Epithelial cell of esophagus (primary cell): ENCODE measurements at regions not wholly inside any gene's neighbourhood (a gene's known extent, or its start where the extent isn't known, plus 50 kb on each side); places are given as distances from the start of the nearest gene placed in this dataset.
A peak's percentile ranks its signal among the peaks of the same experiment; 100 is the strongest.

Experiments
- DNase-seq: peaks from one replicate; pipeline ENCODE4 v3.0.0; 2010; ENCODE audit warnings: low read depth
- H3K4me3 ChIP-seq: 2 replicates; pipeline ENCODE4 v1.5.1; 2011; ENCODE audit warnings: mild to moderate bottlenecking, low read length, control low read depth
- CTCF ChIP-seq: IDR thresholded peaks from 2 replicates; pipeline ENCODE4 v1.5.1; 2011; ENCODE audit warnings: low read depth, mild to moderate bottlenecking, low read length, control low read depth, inconsistent platforms; ENCODE audit not compliant: insufficient read depth; ENCODE audit errors: missing control alignments

GRCh38 chr5:63070001-63070400, 491.4 kb downstream of the LRRC70 start:
- no peak overlapping the region for H3K4me3 ChIP-seq
- no peak for TF ChIP-seq CTCF

GRCh38 chr5:63055421-63055820, 476.8 kb downstream of the LRRC70 start:
- no peak overlapping the region for H3K4me3 ChIP-seq
- TF ChIP-seq CTCF = no peak
- DNase-seq = no peak

More at GRCh38 chr5:63070001-63070400, 491.4 kb downstream of the LRRC70 start:
- no peak for DNase-seq

- DNase-seq = peak; percentile 8
- no peak for TF ChIP-seq CTCF
- H3K4me3 ChIP-seq = no peak overlapping the region
These were observed 474.5 kb downstream of the LRRC70 start for GRCh38 chr5:63053019-63053638.

GRCh38 chr5:63050916-63051315, 472.3 kb downstream of the LRRC70 start:
- no peak overlapping the region for H3K4me3 ChIP-seq
- DNase-seq = no peak
- TF ChIP-seq CTCF = no peak

- TF ChIP-seq CTCF = no peak
- no peak overlapping the region for H3K4me3 ChIP-seq
- DNase-seq = no peak
These were observed 471.3 kb downstream of the LRRC70 start for GRCh38 chr5:63049935-63050334.

- no peak for TF ChIP-seq CTCF
- no peak overlapping the region for H3K4me3 ChIP-seq
- no peak for DNase-seq
These were observed 465.2 kb downstream of the LRRC70 start for GRCh38 chr5:63043792-63044191.

- H3K4me3 ChIP-seq = no peak overlapping the region
- DNase-seq = no peak
- TF ChIP-seq CTCF = no peak
These were observed 453.7 kb downstream of the LRRC70 start for GRCh38 chr5:63032343-63032742.
